Loucy (cell line): ENCODE measurements at regions not wholly inside any gene's neighbourhood (a gene's known extent, or its start where the extent isn't known, plus 50 kb on each side); places are given as distances from the start of the nearest gene placed in this dataset.

Source experiments
- H2AFZ ChIP-seq: fragments of 200-600 bp; sonication (generic); 2 replicates; pipeline ENCODE4 v1.6.0; 2016; ENCODE audit warnings: antibody characterized with exemption, mild to moderate bottlenecking, low read length, moderate library complexity
- H3F3A ChIP-seq: fragments of 200-600 bp; 2 replicates; pipeline ENCODE4 v1.6.0; 2016; ENCODE audit warnings: antibody characterized with exemption, low read depth, mild to moderate bottlenecking
- H3K27me3 ChIP-seq: fragments of 200-600 bp; sonication (generic); 2 replicates; pipeline ENCODE4 v1.6.1; 2014; ENCODE audit warnings: low read length, mild to moderate bottlenecking; ENCODE audit not compliant: insufficient read depth, poor library complexity, severe bottlenecking
- H3K36me3 ChIP-seq: fragments of 200-600 bp; sonication (generic); 2 replicates; pipeline ENCODE4 v1.6.1; 2016; ENCODE audit warnings: low read length; ENCODE audit not compliant: insufficient read depth
- H3K4me1 ChIP-seq: fragments of 200-600 bp; sonication (generic); 2 replicates; pipeline ENCODE4 v1.5.1; 2014; ENCODE audit warnings: low read length, mild to moderate bottlenecking; ENCODE audit not compliant: insufficient read depth, poor library complexity, severe bottlenecking
- H3K4me2 ChIP-seq: fragments of 200-600 bp; sonication (generic); 2 replicates; pipeline ENCODE4 v1.6.0; 2014; ENCODE audit warnings: antibody characterized with exemption, low read length, low read depth, mild to moderate bottlenecking; ENCODE audit not compliant: poor library complexity, severe bottlenecking
- H3K4me3 ChIP-seq: fragments of 200-600 bp; sonication (generic); 2 replicates; pipeline ENCODE4 v1.5.1; 2014; ENCODE audit warnings: low read length, mild to moderate bottlenecking, mixed read lengths; ENCODE audit not compliant: poor library complexity, severe bottlenecking
- H3K79me2 ChIP-seq: fragments of 200-600 bp; sonication (generic); 2 replicates; pipeline ENCODE4 v1.6.1; 2014; ENCODE audit warnings: low read length; ENCODE audit not compliant: insufficient read depth
- H3K9ac ChIP-seq: fragments of 200-600 bp; sonication (generic); 2 replicates; pipeline ENCODE4 v1.6.0; 2014; ENCODE audit warnings: mild to moderate bottlenecking, low read depth, low read length, moderate library complexity; ENCODE audit not compliant: poor library complexity, severe bottlenecking
- H3K9me2 ChIP-seq: fragments of 200-600 bp; sonication (generic); replicated peaks from 2 replicates; pipeline ENCODE4 v1.6.1; 2016; ENCODE audit warnings: low read depth, low read length, mixed read lengths
- H3K9me3 ChIP-seq: fragments of 200-600 bp; sonication (generic); 2 replicates; pipeline ENCODE4 v1.6.1; 2014; ENCODE audit warnings: mild to moderate bottlenecking, antibody characterized with exemption, low read length, low read depth; ENCODE audit not compliant: insufficient read depth
- H4K20me1 ChIP-seq: fragments of 200-600 bp; sonication (generic); 2 replicates; pipeline ENCODE4 v1.6.0; 2014; ENCODE audit warnings: antibody characterized with exemption, low read length, mild to moderate bottlenecking; ENCODE audit not compliant: insufficient read depth, poor library complexity, severe bottlenecking
- EZH2phosphoT487 ChIP-seq: fragments of 200-600 bp; IDR thresholded peaks from 2 replicates; pipeline ENCODE4 v1.6.1; 2018; ENCODE audit warnings: antibody characterized with exemption, mild to moderate bottlenecking, moderate library complexity, borderline replicate concordance
- TF ChIP-seq, protein P1 (sequence below): fragments of 200-600 bp; sonication (generic); conservative IDR thresholded peaks from 2 replicates; pipeline ENCODE4 v1.5.1; 2014; ENCODE audit warnings: mild to moderate bottlenecking, antibody characterized with exemption, low read length

DNA sequence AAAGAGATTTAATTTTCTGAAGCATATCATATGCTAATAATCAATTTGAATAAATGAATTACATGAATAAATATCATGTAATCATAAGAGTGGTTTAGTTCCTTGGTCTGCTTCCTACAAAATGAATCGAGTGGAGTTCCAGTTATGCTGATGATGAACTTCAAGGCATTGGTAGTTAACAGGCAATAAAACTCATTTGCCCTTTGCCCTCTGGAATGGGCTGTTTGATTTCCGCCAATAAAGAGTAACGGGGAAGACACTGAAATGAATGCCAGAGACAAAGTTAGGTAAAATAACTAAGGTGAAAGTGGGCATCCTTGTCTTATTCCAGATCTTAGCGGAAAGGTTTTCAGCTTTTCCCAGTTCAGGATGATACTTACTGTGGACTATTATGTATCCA is 90.1 kb downstream of the C3orf38 start:
- Histone ChIP-seq H3K36me3 (no peaks in the 10 kb centered on the region), H2AFZ (no peak overlapping the region), H3K9me3 (no peaks in the 10 kb centered on the region), H3K9ac (no peak overlapping the region), H3K9me2 (no peaks in the 10 kb centered on the region), H3K27me3 (no peaks in the 10 kb centered on the region), H4K20me1 (no peaks in the 10 kb centered on the region), H3K4me2 (no peak overlapping the region), H3K79me2 (no peaks in the 10 kb centered on the region), H3F3A (no peaks in the 10 kb centered on the region), H3K4me3 (no peak overlapping the region), H3K4me1 (no peaks in the 10 kb centered on the region)
- TF ChIP-seq, protein P1, sequence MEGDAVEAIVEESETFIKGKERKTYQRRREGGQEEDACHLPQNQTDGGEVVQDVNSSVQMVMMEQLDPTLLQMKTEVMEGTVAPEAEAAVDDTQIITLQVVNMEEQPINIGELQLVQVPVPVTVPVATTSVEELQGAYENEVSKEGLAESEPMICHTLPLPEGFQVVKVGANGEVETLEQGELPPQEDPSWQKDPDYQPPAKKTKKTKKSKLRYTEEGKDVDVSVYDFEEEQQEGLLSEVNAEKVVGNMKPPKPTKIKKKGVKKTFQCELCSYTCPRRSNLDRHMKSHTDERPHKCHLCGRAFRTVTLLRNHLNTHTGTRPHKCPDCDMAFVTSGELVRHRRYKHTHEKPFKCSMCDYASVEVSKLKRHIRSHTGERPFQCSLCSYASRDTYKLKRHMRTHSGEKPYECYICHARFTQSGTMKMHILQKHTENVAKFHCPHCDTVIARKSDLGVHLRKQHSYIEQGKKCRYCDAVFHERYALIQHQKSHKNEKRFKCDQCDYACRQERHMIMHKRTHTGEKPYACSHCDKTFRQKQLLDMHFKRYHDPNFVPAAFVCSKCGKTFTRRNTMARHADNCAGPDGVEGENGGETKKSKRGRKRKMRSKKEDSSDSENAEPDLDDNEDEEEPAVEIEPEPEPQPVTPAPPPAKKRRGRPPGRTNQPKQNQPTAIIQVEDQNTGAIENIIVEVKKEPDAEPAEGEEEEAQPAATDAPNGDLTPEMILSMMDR: no peak
- no peak for TF ChIP-seq EZH2phosphoT487

GRCh38 chr3:88248658-88249057 is 98.9 kb downstream of the C3orf38 start:
- no peaks in the 10 kb centered on the region for H3F3A ChIP-seq
- H3K36me3 ChIP-seq: no peaks in the 10 kb centered on the region
- H3K9ac ChIP-seq: no peak overlapping the region
- no peaks in the 10 kb centered on the region for H4K20me1 ChIP-seq
- H2AFZ ChIP-seq: no peak overlapping the region
- TF ChIP-seq EZH2phosphoT487: no peak
- TF ChIP-seq, protein P1: no peak
- H3K4me1 ChIP-seq: no peaks in the 10 kb centered on the region
- H3K9me2 ChIP-seq: no peaks in the 10 kb centered on the region
- no peaks in the 10 kb centered on the region for H3K27me3 ChIP-seq
- no peak overlapping the region for H3K4me3 ChIP-seq
- H3K79me2 ChIP-seq: no peaks in the 10 kb centered on the region
- H3K9me3 ChIP-seq: no peaks in the 10 kb centered on the region; the same call in 1 of the 2 replicates
- no peak overlapping the region for H3K4me2 ChIP-seq

- Histone ChIP-seq H3K36me3 (no peaks in the 10 kb centered on the region), H3K27me3 (no peaks in the 10 kb centered on the region), H3K4me1 (no peaks in the 10 kb centered on the region), H4K20me1 (no peaks in the 10 kb centered on the region), H3K9me3 (no peaks in the 10 kb centered on the region), H3F3A (no peaks in the 10 kb centered on the region), H3K4me2 (no peak overlapping the region), H3K79me2 (no peaks in the 10 kb centered on the region), H3K9ac (no peak overlapping the region), H3K9me2 (no peaks in the 10 kb centered on the region), H3K4me3 (no peak overlapping the region), H2AFZ (no peak overlapping the region)
- TF ChIP-seq EZH2phosphoT487: no peak
- TF ChIP-seq, protein P1: no peak
Measured at GRCh38 chr3:88259045-88259444, 109.3 kb downstream of the C3orf38 start.
